ENCODE measurements at regions not wholly inside any gene's neighbourhood (a gene's known extent, or its start where the extent isn't known, plus 50 kb on each side); places are given as distances from the start of the nearest gene placed in this dataset.
"Not testable (repeated sequence)": the region's sequence is repeated elsewhere in the genome, so short reads cannot be mapped to it uniquely, and the experiment has no call there.

DNA sequence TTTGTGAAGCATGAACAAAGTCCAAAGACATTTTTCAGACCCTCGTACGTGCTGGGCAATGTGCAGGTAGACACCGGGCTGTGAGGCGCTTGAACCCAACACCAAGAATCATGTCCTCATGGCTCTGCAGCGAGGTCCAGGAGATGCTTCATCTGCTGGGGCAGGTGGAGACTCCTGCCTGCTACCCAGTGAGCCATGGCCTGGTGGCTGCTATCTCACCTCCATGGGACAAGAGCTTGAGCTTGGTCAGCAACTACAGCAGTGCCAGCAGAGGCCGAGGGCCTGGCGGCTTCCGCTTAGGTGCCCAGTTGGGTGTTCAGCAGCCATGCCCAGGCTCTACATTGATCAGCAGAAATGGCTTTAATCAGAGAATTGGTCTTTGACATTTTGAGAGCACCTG, 281.0 kb upstream of the HS6ST1 start:
- no peak overlapping the region for H3K4me3 Mint-ChIP-seq
- H3K9me3 Mint-ChIP-seq, result no peaks in the 10 kb centered on the region
- no peak for DNase-seq
- H3K4me1 Mint-ChIP-seq (ENCODE audit: low read depth), result no peaks in the 10 kb centered on the region
- no peaks in the 10 kb centered on the region for H3K27me3 Mint-ChIP-seq (ENCODE audit: low read depth)
- H3K36me3 Mint-ChIP-seq (ENCODE audit: insufficient read depth in 2 of 2), result no peaks in the 10 kb centered on the region
- no peak for ATAC-seq (replicated peaks in 1 of 2)
- H3K27ac Mint-ChIP-seq, result no peak overlapping the region

DNA sequence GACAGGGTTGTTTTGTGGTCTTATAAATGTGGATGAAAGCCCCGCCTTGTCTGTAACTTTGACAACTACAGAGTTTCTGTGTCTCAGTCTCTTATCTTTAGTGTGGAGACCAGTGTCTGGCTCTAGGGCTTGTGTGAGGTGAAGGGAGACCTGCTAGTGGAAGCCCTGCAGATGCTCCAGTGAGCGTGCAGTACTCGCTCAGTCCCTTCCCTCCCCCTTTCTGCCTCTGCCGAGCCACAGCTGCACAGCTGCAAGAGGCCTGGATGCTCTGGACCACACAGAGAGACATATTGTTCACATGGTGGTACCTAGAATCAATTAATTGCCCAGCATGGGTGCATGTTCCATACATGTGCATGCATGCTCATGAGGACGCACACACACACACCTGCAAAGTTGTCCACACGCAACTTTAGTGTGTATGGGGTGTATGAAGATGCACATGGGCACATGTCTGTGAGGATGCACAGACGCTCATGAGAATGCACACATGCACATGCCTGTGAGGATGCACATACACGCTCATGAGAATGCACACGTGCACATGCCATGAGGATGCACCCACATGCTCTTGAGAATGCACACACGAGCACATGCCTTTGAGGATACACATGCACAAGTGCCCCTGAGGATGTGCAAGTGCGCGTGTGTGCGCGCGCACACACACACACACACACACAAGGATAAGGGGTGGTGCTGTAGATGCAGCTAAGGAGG, 282.1 kb upstream of the HS6ST1 start:
- Mint-ChIP-seq H3K4me3 (no peak overlapping the region), H3K27ac (no peak overlapping the region), H3K4me1 (ENCODE audit: low read depth) (no peaks in the 10 kb centered on the region)

DNA sequence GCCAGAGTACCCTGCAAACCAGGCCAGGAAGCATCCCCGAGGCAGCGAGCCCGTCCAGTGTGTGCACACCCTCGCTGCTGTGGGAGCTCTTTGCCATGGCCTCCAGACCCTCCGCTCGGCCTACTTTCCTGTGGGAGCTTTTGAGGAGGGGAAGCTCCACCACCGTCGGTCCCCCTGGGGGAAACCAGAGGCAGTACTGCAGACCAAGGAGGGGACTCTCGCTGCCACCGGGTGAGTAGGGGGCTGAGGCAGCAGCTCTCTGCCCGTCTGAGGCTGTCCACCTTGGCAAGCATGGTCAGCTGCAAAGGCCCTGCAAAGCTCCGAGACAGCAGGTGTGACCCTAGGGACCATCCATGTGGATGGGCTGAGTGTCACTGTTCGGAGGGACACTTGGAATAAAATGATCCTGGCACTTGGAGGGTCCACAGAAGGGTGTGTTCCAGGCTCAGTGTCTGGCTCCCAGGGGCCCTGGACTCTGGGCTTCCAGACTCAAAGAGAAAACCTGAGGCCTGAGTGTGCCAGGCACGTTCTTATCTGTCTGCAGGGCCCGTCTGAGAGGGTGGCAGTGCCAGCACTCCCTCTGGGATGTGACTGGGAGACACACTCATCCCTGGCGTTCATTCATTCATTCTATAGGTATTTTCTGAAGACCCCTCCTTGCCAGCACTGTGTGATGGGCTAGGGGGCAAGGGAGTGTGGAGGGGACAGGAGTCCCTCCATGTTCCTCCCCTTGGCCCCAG, 282.8 kb upstream of the HS6ST1 start:
- H3K27ac Mint-ChIP-seq, result no peak overlapping the region
- H3K36me3 Mint-ChIP-seq (ENCODE audit: insufficient read depth in 2 of 2), result no peaks in the 10 kb centered on the region
- H3K4me3 Mint-ChIP-seq, result no peak overlapping the region
- DNase-seq, result no peak
- H3K9me3 Mint-ChIP-seq, result no peaks in the 10 kb centered on the region
- no peaks in the 10 kb centered on the region for H3K27me3 Mint-ChIP-seq (ENCODE audit: low read depth)
- H3K4me1 Mint-ChIP-seq (ENCODE audit: low read depth), result no peaks in the 10 kb centered on the region
- ATAC-seq (replicated peaks in 1 of 2), result no peak

More for the DNA sequence above, 282.1 kb upstream of the HS6ST1 start:
- H3K36me3 Mint-ChIP-seq (ENCODE audit: insufficient read depth in 2 of 2), result no peaks in the 10 kb centered on the region
- H3K27me3 Mint-ChIP-seq (ENCODE audit: low read depth), result no peaks in the 10 kb centered on the region
- ATAC-seq (replicated peaks in 1 of 2), result no peak
- DNase-seq, result no peak
- H3K9me3 Mint-ChIP-seq, result no peaks in the 10 kb centered on the region

DNA sequence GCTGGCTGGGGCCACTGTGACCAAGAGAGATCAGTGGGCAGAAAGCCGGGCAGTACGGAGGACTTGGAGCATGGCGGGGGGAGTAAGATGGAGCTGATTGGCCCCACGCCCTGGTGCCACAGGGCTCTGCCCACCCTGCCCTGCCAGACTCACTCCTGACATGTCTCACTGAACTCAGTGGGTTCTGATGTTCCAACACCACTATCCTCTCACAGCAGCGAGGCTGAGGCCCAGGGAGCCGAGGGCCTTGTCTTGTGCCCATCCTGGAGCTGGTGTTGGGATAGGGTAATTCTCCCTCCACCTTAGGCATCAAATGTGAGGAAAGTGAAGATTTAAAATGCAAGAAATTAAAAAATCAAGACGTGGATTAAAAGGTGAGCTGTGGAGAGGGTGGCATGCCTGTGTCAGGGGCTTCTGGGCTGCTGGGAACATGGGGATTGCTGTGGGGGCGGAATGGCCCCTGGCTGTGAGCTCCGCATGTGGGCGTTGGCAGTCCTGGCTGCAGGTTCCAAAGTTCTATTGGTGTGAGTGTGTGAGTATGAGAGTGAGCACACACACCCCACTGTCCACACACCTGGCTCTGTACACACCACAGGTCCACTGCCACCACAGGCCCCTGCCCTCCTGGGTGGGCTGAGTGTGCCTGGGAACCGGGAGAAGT, 283.5 kb upstream of the HS6ST1 start:
- DNase-seq (no peak), ATAC-seq (replicated peaks in 1 of 2) (no peak)
- Mint-ChIP-seq H3K4me1 (ENCODE audit: low read depth) (no peaks in the 10 kb centered on the region), H3K36me3 (ENCODE audit: insufficient read depth in 2 of 2) (no peaks in the 10 kb centered on the region), H3K27me3 (ENCODE audit: low read depth) (no peaks in the 10 kb centered on the region), H3K4me3 (no peak overlapping the region), H3K27ac (no peak overlapping the region), H3K9me3 (no peaks in the 10 kb centered on the region)

DNA sequence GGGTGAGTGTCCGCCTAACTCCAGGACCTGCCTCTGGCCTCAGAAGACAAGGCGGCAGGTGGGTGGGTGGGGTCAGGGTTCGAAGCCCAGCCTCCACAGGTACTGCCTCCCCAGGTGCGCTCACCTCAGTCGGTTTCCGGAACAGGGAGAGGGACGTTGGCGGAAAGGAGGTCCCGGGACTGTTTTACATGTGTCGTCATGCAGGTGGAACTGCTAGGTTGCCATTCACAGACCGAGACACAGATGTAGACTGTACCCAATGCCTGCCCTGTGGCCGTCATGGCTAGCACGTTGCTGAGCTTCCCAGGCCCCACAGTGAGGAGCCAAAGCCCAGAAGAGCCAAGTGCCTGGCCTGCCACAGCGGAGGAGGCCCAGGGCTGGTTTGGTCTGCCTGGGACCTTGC, 284.0 kb upstream of the HS6ST1 start:
- DNase-seq (no peak), ATAC-seq (replicated peaks in 1 of 2) (no peak)
- Mint-ChIP-seq H3K9me3 (no peaks in the 10 kb centered on the region), H3K27ac (no peak overlapping the region), H3K36me3 (ENCODE audit: insufficient read depth in 2 of 2) (no peaks in the 10 kb centered on the region), H3K27me3 (ENCODE audit: low read depth) (no peaks in the 10 kb centered on the region), H3K4me1 (ENCODE audit: low read depth) (no peaks in the 10 kb centered on the region), H3K4me3 (no peak overlapping the region)

DNA sequence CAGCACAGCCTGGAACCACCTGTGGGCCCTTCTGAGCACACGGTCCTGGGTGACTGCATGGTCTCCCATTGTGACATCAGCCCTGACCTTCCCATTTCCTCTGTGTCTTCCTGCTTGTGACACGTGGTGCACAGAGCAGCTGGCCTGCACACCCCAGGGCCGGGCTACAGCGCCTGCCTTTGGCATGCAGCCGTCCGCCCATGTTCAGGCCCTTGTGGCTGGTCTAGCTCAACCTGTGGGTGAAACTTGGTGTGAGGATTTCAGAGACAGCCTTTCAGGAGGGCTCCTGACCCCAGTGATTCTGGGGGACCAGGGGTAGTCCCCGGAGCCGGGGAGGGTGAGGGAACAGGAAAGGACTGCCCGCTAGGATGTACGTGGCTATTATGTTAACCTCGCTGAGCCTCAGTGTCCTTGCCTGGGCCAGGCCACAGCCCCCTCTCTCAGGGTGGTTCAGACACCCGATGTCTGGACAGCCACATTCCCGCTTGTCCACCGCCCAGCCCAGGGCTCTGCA, 284.8 kb upstream of the HS6ST1 start:
- ATAC-seq (replicated peaks in 1 of 2) (no peak), DNase-seq (no peak)
- H3K36me3 Mint-ChIP-seq (ENCODE audit: insufficient read depth in 2 of 2), result no peaks in the 10 kb centered on the region
- H3K9me3 Mint-ChIP-seq, result no peaks in the 10 kb centered on the region
- no peak overlapping the region for H3K4me3 Mint-ChIP-seq
- no peaks in the 10 kb centered on the region for H3K27me3 Mint-ChIP-seq (ENCODE audit: low read depth)
- H3K4me1 Mint-ChIP-seq (ENCODE audit: low read depth), result no peaks in the 10 kb centered on the region
- no peak overlapping the region for H3K27ac Mint-ChIP-seq

DNA sequence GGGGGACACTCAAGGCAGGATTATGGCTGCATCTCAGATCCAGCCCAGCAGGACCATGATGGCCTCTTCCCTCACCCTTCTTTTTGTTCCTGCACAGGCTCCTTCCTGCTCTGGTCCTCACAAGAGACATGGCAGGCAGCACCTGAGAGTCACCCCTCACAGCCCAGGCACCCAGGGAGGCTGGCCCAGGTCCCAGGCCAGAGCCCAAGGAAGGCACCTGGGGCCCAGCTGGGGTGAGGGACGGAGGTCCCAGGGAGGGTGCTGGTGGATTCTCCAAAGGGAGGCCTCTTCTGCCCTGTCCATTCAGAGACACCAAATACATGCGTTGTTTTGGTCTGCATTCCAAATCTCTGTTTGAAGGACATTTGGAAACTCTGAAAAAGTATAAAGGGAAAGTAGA, 285.4 kb upstream of the HS6ST1 start:
- Mint-ChIP-seq H3K4me1 (ENCODE audit: low read depth) (no peaks in the 10 kb centered on the region), H3K36me3 (ENCODE audit: insufficient read depth in 2 of 2) (no peaks in the 10 kb centered on the region), H3K27ac (no peak overlapping the region), H3K27me3 (ENCODE audit: low read depth) (no peaks in the 10 kb centered on the region), H3K4me3 (no peak overlapping the region), H3K9me3 (no peaks in the 10 kb centered on the region)
- DNase-seq, result no peak
- no peak for ATAC-seq (replicated peaks in 1 of 2)

DNA sequence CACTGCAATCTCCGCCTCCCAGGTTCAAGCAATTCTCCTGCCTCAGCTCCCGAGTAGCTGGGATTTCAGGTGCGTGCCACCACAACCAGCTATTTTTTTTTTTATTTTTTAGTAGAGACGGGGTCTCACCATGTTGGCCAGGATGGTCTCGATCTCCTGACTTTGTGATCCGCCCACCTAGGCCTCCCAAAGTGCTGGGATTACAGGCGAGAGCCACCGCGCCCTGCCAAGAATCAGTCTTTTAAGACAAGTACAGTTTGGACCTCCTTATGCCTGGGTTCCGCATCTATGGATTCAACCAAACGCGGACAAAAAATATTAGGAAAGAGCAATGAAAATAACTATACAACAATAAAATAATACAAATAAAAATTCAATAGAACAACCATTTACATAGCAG, 285.9 kb upstream of the HS6ST1 start:
- H3K27ac Mint-ChIP-seq; ATAC-seq (replicated peaks in 1 of 2); H3K9me3 Mint-ChIP-seq; H3K4me1 Mint-ChIP-seq (ENCODE audit: low read depth); H3K36me3 Mint-ChIP-seq (ENCODE audit: insufficient read depth in 2 of 2); DNase-seq; H3K27me3 Mint-ChIP-seq (ENCODE audit: low read depth); H3K4me3 Mint-ChIP-seq: not testable (repeated sequence)

DNA sequence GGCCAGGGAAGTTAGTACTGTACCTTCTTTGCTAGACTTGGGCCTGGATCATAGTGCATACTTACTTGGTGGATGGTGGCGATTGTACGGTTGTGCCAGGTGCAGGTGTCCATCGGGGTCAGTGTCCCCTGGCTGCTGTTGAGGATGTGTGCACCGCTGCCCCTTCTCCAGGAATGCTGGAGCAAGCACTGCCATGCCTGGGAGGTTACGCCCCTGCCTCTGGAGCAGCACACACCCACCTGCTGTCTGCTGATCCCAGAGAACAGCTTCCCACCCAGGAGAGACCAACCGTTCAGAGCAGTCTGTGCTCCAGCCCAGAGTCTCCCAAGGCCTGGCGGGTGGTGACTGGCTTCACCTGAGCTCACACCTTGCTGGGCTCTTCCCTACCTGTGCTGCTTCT, 286.8 kb upstream of the HS6ST1 start:
- Mint-ChIP-seq H3K36me3 (ENCODE audit: insufficient read depth in 2 of 2) (no peaks in the 10 kb centered on the region), H3K4me1 (ENCODE audit: low read depth) (no peaks in the 10 kb centered on the region), H3K27ac (no peak overlapping the region), H3K4me3 (no peak overlapping the region), H3K27me3 (ENCODE audit: low read depth) (no peaks in the 10 kb centered on the region), H3K9me3 (no peaks in the 10 kb centered on the region)
- ATAC-seq (replicated peaks in 1 of 2), result no peak
- no peak for DNase-seq

DNA sequence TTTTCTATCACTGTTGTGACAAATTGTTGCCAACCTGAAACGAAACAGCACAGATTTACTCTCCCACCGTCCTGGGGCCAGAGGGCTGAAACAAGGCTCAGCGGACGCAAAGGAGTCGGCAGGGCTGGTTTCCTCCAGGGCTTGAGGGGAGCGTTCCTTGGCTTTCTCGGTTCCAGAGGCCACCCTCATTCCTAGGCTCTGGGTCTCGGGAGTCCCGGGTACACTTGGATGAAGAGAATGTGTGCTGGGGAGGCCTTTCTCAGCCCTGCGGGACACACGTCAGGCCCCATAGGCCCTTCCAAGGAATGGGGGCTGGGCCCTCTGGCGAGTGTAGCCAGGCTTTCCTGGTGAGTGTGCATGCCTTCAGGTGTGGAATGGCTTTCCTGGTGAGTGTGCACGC, 287.3 kb upstream of the HS6ST1 start:
- H3K36me3 Mint-ChIP-seq (ENCODE audit: insufficient read depth in 2 of 2), result no peaks in the 10 kb centered on the region
- no peak for ATAC-seq (replicated peaks in 1 of 2)
- DNase-seq, result no peak
- no peak overlapping the region for H3K4me3 Mint-ChIP-seq
- H3K9me3 Mint-ChIP-seq, result no peaks in the 10 kb centered on the region
- H3K27ac Mint-ChIP-seq, result no peak overlapping the region
- H3K27me3 Mint-ChIP-seq (ENCODE audit: low read depth), result no peaks in the 10 kb centered on the region
- H3K4me1 Mint-ChIP-seq (ENCODE audit: low read depth), result no peaks in the 10 kb centered on the region

DNA sequence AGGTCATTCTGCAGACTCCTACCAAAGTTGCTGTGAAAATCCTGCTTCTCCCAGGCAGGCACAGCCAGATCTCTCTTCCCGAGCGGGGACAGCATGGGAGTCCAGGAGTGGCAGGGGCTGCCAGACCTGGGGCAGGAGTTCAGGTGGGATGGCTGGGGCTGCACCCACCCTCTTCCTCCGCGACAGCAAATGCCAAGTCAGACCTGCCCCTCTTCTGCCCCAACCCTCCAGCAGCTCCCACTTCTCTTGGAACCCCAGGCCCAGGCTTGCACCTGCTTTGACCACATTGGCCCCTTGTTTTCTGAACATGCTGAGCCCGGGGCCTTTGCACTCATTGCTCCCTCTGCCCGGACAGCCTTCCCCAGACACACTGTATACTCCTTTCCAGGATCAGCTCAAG, 288.2 kb upstream of the HS6ST1 start:
- no peaks in the 10 kb centered on the region for H3K36me3 Mint-ChIP-seq (ENCODE audit: insufficient read depth in 2 of 2)
- H3K9me3 Mint-ChIP-seq, result no peaks in the 10 kb centered on the region
- no peak overlapping the region for H3K27ac Mint-ChIP-seq
- ATAC-seq (replicated peaks in 1 of 2), result no peak
- H3K27me3 Mint-ChIP-seq (ENCODE audit: low read depth), result no peaks in the 10 kb centered on the region
- H3K4me1 Mint-ChIP-seq (ENCODE audit: low read depth), result no peaks in the 10 kb centered on the region
- no peak overlapping the region for H3K4me3 Mint-ChIP-seq
- no peak for DNase-seq

DNA sequence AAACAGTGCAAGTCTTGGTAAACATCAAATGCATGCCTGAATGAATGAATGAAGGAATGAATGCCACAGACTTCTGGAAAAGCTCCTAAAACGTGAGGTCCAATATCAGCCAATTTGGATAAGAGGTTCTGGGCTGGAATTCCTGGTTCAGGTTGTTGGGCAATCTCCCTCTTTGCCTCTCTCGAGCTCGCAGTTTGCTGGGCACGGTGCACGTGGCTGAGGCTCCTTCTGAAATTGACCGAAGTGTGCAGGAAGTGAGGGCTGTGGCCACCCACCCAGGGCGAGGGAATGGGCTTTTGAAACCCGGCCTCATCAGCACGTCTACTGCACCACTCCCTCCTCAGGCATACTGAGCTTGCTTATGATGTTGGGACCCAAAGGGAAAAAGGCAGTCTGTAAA, 288.8 kb upstream of the HS6ST1 start:
- H3K27me3 Mint-ChIP-seq (ENCODE audit: low read depth), result peaks cover 3% of the 10 kb centered on the region
- DNase-seq (no peak), ATAC-seq (replicated peaks in 1 of 2) (no peak)
- no peak overlapping the region for H3K4me3 Mint-ChIP-seq
- H3K4me1 Mint-ChIP-seq (ENCODE audit: low read depth), result no peaks in the 10 kb centered on the region
- no peaks in the 10 kb centered on the region for H3K9me3 Mint-ChIP-seq
- H3K27ac Mint-ChIP-seq, result no peak overlapping the region
- no peaks in the 10 kb centered on the region for H3K36me3 Mint-ChIP-seq (ENCODE audit: insufficient read depth in 2 of 2)

DNA sequence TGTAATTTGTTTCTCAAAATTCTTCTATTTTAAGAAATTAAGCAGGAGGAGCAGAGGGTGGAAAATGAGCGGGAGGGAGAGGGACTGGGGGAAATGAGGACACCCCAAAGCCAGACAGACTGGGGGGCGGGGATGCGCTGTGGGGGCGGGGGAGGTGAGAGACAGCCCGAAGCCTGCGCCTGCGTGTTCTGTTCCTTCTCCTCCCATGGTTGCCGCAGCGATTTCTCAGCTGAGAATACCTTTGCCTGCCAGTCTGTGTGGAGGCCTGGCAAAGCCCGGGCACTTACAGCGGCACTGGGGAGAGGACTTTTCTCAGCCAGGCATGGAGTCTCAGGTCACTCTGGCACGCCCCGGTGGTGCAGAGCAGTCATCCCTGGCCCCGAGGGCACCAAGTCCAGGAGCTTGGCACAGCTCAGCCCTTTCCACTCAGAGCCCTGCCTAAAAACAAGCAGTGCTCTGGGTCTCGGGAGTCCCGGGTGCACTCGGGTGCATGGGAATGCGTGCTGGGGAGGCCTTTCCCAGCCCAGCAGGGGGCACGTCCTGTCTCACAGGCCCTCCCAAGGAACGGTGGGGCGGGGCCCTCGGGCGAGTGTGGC, 289.3 kb upstream of the HS6ST1 start:
- Mint-ChIP-seq H3K27ac (no peak overlapping the region), H3K27me3 (ENCODE audit: low read depth) (peaks cover 6% of the 10 kb centered on the region), H3K36me3 (ENCODE audit: insufficient read depth in 2 of 2) (no peaks in the 10 kb centered on the region), H3K4me1 (ENCODE audit: low read depth) (no peaks in the 10 kb centered on the region), H3K9me3 (no peaks in the 10 kb centered on the region), H3K4me3 (no peak overlapping the region)
- DNase-seq (no peak), ATAC-seq (replicated peaks in 1 of 2) (no peak)
